ENCODE measurements at regions not wholly inside any gene's neighbourhood (a gene's known extent, or its start where the extent isn't known, plus 50 kb on each side); places are given as distances from the start of the nearest gene placed in this dataset.
"Not testable (repeated sequence)": the region's sequence is repeated elsewhere in the genome, so short reads cannot be mapped to it uniquely, and the experiment has no call there.

- DNase-seq (ENCODE audit: low read depth in 2 of 2) = no peak
These were observed 152.3 kb upstream of the ANXA10 start for GRCh38 chr4:167939863-167940616.

GRCh38 chr4:167943872-167944505, 148.3 kb upstream of the ANXA10 start:
- no peak for DNase-seq (ENCODE audit: low read depth in 2 of 2)

DNA sequence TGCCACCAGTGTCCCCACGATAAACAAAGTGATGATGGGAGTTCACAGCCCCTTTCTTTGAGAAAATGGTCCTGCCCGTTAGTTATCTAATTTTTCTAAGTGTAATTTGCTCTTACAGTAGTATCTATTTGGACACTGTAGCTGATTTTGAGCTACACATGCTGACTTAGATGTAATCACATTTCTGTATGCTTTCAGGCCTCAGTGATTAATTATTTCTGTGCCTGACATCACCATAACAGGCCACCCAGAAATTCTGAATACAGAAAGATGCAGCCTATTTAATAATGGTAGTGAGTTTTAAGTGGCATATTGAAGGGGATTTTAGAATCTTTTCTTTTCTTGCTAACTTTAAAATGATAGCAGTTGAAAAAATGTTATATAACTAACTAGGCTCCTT, 147.6 kb upstream of the ANXA10 start:
- no peak for DNase-seq (ENCODE audit: low read depth in 2 of 2)

DNA sequence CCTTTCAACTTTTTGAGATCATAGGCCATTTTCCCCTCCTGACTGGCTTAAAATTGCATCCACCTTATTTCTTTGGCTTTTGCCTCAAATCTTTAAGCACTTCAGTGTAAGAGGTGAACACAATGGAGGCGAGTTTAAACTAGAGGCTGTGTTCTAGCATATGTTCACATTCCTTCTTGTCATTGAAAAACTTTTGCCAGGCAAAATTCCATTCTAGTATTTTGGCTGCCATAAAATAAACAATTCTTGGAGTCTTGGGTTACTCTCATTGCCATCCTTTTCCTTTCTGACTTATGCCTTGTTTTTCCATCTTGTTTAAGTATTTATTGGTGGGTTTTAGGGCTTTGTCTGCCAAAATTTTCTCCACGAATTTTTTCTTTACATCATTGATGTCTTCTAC, 137.3 kb upstream of the ANXA10 start:
- no peak for DNase-seq (ENCODE audit: low read depth in 2 of 2)

DNA sequence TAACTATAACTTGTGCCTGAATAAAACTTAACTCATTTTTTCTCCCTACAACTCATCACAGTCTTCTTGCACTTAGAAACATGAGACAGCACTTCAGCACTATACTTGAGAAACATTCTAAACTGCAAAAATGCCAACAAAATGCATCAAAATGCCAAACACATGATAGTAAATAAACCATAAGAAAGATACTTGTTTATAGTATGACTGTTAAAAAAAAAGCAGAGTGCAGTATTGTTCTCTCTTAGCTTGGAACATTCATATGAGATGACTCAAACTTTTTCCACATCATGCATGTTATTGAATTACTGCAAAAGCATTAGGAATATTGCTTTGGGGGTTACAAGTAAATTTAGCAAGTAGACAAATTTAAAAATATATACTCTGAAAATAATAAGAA, 135.7 kb upstream of the ANXA10 start:
- no peak for DNase-seq (ENCODE audit: low read depth in 2 of 2)

DNA sequence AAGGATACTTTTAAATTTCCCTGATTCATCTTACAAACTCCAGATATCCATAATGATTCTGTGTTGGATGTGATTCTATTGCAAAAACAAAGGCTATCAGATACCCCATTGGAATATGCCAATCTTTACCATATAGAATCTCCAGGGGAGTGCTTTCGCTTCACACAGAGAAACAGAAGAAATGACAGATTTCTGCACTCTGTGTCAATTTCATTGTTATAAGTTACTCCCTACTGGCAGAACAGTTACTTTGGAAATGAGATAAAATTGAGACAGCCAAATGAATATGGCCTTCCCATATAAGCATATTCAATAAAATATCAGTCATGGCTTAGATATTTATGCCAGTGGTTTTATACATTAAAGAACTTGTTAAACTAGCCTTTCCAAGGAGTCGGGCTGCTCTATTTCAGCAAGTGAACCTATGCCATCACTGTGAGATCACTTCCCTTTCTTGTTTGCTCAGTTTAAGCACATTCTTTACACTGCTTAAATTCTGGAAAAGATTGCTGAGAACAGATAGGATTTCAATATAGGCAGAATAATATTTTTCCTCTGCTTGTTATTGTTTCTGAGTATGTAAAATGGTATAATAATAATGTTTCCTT, 127.5 kb upstream of the ANXA10 start:
- no peak for DNase-seq (ENCODE audit: low read depth in 2 of 2)

DNA sequence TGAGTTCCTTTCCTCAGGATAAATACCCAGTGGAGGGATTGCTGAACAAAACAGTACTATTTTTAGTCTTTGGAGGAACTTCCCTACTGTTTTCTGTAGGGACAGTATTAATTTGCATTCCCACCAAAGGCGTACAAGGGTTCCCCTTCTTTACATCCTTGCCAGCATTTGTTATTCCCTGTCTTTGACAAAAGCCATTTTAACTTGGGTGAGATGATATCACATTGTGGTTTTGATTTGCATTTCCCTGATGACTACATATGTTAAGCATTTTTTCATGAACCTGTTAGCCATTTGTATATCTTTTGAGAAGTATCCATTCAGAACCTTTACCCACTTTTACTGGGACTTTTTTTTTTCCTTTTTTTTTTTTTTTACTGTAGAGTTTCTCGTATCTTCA, 126.2 kb upstream of the ANXA10 start:
- DNase-seq (ENCODE audit: low read depth in 2 of 2) = no peak

- DNase-seq (ENCODE audit: low read depth in 2 of 2) = no peak
These were observed 118.8 kb upstream of the ANXA10 start for GRCh38 chr4:167973513-167973912.

GRCh38 chr4:167985565-167985964, 106.8 kb upstream of the ANXA10 start:
- DNase-seq (ENCODE audit: low read depth in 2 of 2) = no peak

- DNase-seq (ENCODE audit: low read depth in 2 of 2) = no peak
These were observed 106.3 kb upstream of the ANXA10 start for GRCh38 chr4:167986044-167986443.

GRCh38 chr4:167987285-167987684, 105.1 kb upstream of the ANXA10 start:
- no peak for DNase-seq (ENCODE audit: low read depth in 2 of 2)

- DNase-seq (ENCODE audit: low read depth in 2 of 2) = no peak
These were observed 102.5 kb upstream of the ANXA10 start for GRCh38 chr4:167989815-167990214.

DNA sequence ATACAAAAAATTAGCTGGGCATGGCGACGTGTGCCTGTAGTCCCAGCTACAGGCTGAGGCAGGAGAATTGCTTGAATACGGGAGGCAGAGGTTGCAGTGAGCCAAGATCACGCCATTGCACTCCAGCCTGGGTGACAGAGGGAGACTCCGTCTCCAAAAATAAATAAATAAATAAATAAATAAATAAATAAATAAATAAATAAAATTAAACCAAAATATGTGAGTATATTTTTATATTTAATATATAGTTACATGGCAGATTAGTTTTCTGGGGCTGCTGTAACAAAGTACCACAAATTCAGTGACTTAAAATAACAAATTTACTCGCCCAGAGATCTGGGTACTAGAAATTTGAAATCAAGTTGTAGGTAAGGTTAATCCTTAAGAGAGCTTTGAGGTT, 84.2 kb upstream of the ANXA10 start:
- DNase-seq (ENCODE audit: low read depth in 2 of 2) = not testable (repeated sequence)

DNA sequence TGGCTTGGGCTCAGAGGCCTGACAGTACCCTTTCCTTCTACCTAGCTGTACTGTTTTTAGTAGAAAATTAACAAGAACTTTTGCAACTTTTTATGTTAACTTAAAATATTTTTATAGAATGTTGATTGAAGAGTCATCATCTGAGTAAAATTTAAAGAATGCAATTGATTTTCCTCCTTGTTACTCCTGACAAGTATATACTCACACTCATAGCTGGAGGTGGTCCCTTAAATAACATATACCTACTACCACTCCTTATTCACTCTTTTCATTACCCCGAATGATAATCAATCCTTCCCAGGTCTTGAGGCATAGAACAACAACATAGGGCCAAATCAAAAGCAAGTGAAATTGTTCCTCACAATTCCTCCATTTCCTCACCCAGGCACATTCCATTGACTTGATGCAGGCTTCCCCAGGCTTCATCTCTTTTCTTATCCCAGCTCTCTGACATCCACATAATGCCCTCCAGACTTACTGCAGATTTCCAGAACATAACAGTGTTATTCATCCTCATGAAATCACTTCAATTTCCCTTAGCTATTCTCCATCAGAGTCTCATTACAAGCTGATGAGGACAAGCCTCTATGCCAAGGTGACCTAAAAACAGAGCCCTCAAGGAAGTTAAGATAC, 73.2 kb upstream of the ANXA10 start:
- DNase-seq (ENCODE audit: low read depth in 2 of 2) = no peak

- DNase-seq (ENCODE audit: low read depth in 2 of 2) = no peak
These were observed 72.4 kb upstream of the ANXA10 start for GRCh38 chr4:168019921-168020320.

- DNase-seq (ENCODE audit: low read depth in 2 of 2) = no peak
These were observed 70.7 kb upstream of the ANXA10 start for GRCh38 chr4:168021666-168022065.

DNA sequence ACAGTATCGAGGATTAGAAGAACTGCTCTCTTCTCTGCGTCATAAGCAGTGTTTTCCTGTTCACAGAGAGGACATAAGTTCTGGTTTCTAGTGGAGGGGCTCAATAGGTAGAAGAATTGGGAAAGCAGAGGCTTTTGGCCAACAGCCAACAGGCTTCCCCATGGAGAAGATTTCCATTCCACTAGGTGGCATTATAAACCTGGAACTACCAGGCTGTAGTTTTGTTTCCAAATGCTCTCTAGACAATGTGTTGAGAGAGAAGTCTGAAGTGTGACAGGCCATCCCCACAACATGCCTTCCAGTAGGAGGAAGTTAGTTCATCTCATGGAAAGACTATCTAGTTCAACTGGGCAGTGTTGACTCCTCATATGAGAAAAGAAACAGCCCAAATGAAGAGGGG, 63.8 kb upstream of the ANXA10 start:
- DNase-seq (ENCODE audit: low read depth in 2 of 2) = no peak

GRCh38 chr4:168028970-168029597, 63.3 kb upstream of the ANXA10 start:
- DNase-seq (ENCODE audit: low read depth in 2 of 2) = no peak

GRCh38 chr4:168037676-168038075, 54.7 kb upstream of the ANXA10 start:
- no peak for DNase-seq (ENCODE audit: low read depth in 2 of 2)

- DNase-seq (ENCODE audit: low read depth in 2 of 2) = no peak
These were observed 52.7 kb upstream of the ANXA10 start for GRCh38 chr4:168039593-168039992.

Measured in stimulated activated CD4-positive, alpha-beta T cell treated with anti-CD3 and anti-CD28 coated beads, Interleukin-1b, Interleukin-23, amount 100 ng/mL, for 4 hours (primary cell).